Kidney (tissue), 13 donors: ENCODE measurements at regions not wholly inside any gene's neighbourhood (a gene's known extent, or its start where the extent isn't known, plus 50 kb on each side); places are given as distances from the start of the nearest gene placed in this dataset.

Source experiments
- DNase-seq, 5 donors: peaks; one replicate each; pipeline ENCODE4 v3.0.0-alpha.2; 2013 to 2020
- FAIRE-seq: peaks from 2 replicates; lab custom pipeline; 2012; peaks lifted over from hg19 to GRCh38; lab: Jason Lieb, UNC
- H3K27ac ChIP-seq, 2 donors: one replicate each; pipeline ENCODE4 v1.7.0; 2013; ENCODE audit warnings: low read depth in 2 of 2, low read length in 2 of 2, inconsistent platforms in 1 of 2
- H3K27me3 ChIP-seq: one replicate; pipeline ENCODE4 v1.7.1; 2013; ENCODE audit warnings: low read length, inconsistent platforms; ENCODE audit not compliant: control insufficient read depth, insufficient read depth
- H3K36me3 ChIP-seq, 3 donors: one replicate each; pipeline versions ENCODE4 v1.7.0 to v1.7.1; 2013; ENCODE audit warnings: low read length in 3 of 3, control low read depth in 1 of 3, inconsistent platforms in 1 of 3; ENCODE audit not compliant: insufficient read depth in 3 of 3, control insufficient read depth in 2 of 3
- H3K4me1 ChIP-seq, 3 donors: one replicate each; pipeline versions ENCODE4 v1.7.0 to v1.7.1; 2013; ENCODE audit warnings: low read length in 3 of 3, inconsistent platforms in 1 of 3, low read depth in 1 of 3; ENCODE audit not compliant: control insufficient read depth in 2 of 3, insufficient read depth in 2 of 3
- H3K4me3 ChIP-seq, 3 donors: one replicate each; pipeline versions ENCODE4 v1.7.0 to v1.8.1; 2013; ENCODE audit warnings: low read length in 3 of 3, control low read depth in 1 of 3, inconsistent platforms in 1 of 3
- H3K9ac ChIP-seq, 3 donors: one replicate each; pipeline versions ENCODE4 v1.7.0 to v1.7.1; 2013; ENCODE audit warnings: low read length in 3 of 3, control low read depth in 1 of 3, inconsistent platforms in 1 of 3
- H3K9me3 ChIP-seq, 3 donors: one replicate each; pipeline versions ENCODE4 v1.7.0 to v1.7.1; 2013; ENCODE audit warnings: low read length in 3 of 3, control low read depth in 1 of 3, inconsistent platforms in 1 of 3; ENCODE audit not compliant: control insufficient read depth in 2 of 3, insufficient read depth in 1 of 3
- intact Hi-C: fragments of 100-400 bp; cut with DNase I; formaldehyde crosslinking; loops from one replicate; pipeline ENCODE4 v1.11.1; 2022
- TF ChIP-seq, protein P1 (sequence below): IDR thresholded peaks from 3 replicates; pipeline ENCODE4 v1.5.1; 2012; ENCODE audit warnings: mild to moderate bottlenecking, moderate library complexity, borderline replicate concordance; ENCODE audit not compliant: insufficient read depth; ENCODE audit errors: extremely low read depth
- donor health status: control.
- donor health status: control.
- donor health status: control.
- donor health status: control.
- donor health status: control.
- donor health status: DM: yes; HTN: yes; CAD: no.
- donor health status: Normal renal cell carcinoma (clear cell type).

- no peaks in the 10 kb centered on the region for H3K36me3 ChIP-seq
- no peaks in the 10 kb centered on the region for H3K27me3 ChIP-seq
- no peak overlapping the region for H3K27ac ChIP-seq
- no peak overlapping the region for H3K9ac ChIP-seq
- no peaks in the 10 kb centered on the region for H3K4me1 ChIP-seq
- TF ChIP-seq, protein P1, sequence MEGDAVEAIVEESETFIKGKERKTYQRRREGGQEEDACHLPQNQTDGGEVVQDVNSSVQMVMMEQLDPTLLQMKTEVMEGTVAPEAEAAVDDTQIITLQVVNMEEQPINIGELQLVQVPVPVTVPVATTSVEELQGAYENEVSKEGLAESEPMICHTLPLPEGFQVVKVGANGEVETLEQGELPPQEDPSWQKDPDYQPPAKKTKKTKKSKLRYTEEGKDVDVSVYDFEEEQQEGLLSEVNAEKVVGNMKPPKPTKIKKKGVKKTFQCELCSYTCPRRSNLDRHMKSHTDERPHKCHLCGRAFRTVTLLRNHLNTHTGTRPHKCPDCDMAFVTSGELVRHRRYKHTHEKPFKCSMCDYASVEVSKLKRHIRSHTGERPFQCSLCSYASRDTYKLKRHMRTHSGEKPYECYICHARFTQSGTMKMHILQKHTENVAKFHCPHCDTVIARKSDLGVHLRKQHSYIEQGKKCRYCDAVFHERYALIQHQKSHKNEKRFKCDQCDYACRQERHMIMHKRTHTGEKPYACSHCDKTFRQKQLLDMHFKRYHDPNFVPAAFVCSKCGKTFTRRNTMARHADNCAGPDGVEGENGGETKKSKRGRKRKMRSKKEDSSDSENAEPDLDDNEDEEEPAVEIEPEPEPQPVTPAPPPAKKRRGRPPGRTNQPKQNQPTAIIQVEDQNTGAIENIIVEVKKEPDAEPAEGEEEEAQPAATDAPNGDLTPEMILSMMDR, result no peak
- DNase-seq, result no peak
- intact Hi-C loops, result loop anchor here (10.0 kb wide), 1 partner anchor 1810 kb away; no protein-coding TSS in a partner anchor
- H3K4me3 ChIP-seq, result no peak overlapping the region
- FAIRE-seq, result no peak
- H3K9me3 ChIP-seq, result no peaks in the 10 kb centered on the region
Observed at GRCh38 chr2:155384555-155385123, 686.1 kb downstream of the KCNJ3 start.

- Histone ChIP-seq H3K9ac (no peak overlapping the region), H3K4me1 (no peaks in the 10 kb centered on the region), H3K9me3 (no peaks in the 10 kb centered on the region), H3K36me3 (no peaks in the 10 kb centered on the region), H3K27ac (no peak overlapping the region), H3K27me3 (no peaks in the 10 kb centered on the region), H3K4me3 (no peak overlapping the region)
- DNase-seq, result no peak
- FAIRE-seq, result no peak
- intact Hi-C loops, result loop anchor here (10.0 kb wide), 1 partner anchor 1812 kb away; no protein-coding TSS in a partner anchor
- TF ChIP-seq, protein P1, result no peak
Observed at GRCh38 chr2:155382776-155383175, 684.3 kb downstream of the KCNJ3 start.

DNA sequence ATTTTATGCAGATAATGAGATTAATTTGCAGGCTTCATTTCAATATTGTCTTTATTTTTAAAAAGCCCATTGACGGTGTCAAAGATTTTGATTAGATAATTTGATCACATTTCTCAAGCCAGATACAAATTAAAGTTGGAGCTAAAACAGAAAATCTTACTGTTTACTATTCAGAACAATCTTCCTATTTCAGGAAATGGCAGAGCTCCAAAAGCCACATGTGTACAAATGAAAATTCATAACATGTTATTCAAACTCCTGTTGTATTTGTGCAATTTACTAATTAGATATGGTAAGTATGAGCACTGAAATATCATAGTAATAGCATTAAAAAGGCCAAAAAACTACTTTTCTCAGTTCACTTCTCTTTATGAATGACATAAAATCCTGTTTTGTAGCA, 682.9 kb downstream of the KCNJ3 start:
- no peak overlapping the region for H3K27ac ChIP-seq
- intact Hi-C loops, result loop anchor here (10.0 kb wide), 1 partner anchor 1813 kb away; no protein-coding TSS in a partner anchor
- no peaks in the 10 kb centered on the region for H3K36me3 ChIP-seq
- DNase-seq, result no peak
- no peak for FAIRE-seq
- H3K4me1 ChIP-seq, result no peaks in the 10 kb centered on the region
- no peak overlapping the region for H3K4me3 ChIP-seq
- TF ChIP-seq, protein P1, result no peak
- no peak overlapping the region for H3K9ac ChIP-seq
- no peaks in the 10 kb centered on the region for H3K27me3 ChIP-seq
- H3K9me3 ChIP-seq, result no peaks in the 10 kb centered on the region

DNA sequence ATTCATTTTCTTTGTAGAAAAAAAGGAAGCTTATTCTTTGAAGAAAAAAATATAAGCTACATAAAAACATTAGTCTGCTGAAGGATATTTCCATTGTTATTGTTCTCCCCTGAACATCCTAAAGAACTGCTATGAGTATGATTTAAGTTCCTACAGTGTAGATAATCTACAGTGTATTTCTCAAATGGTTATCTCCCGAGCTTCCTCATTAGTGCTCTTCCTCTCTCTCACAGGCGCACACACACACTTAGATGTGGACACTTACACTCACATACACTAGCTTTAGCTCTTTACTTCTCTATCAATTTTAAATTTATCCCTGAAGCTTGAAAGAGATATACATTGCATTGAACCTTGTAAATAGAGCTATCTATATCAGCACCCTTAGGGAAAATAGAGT, 681.0 kb downstream of the KCNJ3 start:
- no peaks in the 10 kb centered on the region for H3K4me1 ChIP-seq
- H3K27me3 ChIP-seq, result no peaks in the 10 kb centered on the region
- TF ChIP-seq, protein P1, result no peak
- DNase-seq (no peak), FAIRE-seq (no peak)
- no peak overlapping the region for H3K4me3 ChIP-seq
- H3K9me3 ChIP-seq, result no peaks in the 10 kb centered on the region
- no peak overlapping the region for H3K27ac ChIP-seq
- intact Hi-C loops, result no loop called here
- H3K9ac ChIP-seq, result no peak overlapping the region
- no peaks in the 10 kb centered on the region for H3K36me3 ChIP-seq
